MCF 10A (cell line): ENCODE measurements at regions not wholly inside any gene's neighbourhood (a gene's known extent, or its start where the extent isn't known, plus 50 kb on each side); places are given as distances from the start of the nearest gene placed in this dataset.

Experiments
- BruUV-seq: library from RNA; stranded (reverse); fragments of 400-500 nt; replicated peaks from 2 replicates; lab custom pipeline; 2021; lab: Mats Ljungman, UMichigan
- CTCF ChIA-PET: fragments of 300-600 bp; sonication (Branson Sonifier 250); formaldehyde crosslinking; extraction: SDS; loops from one replicate; lab custom pipeline; 2021; ENCODE audit warnings: antibody characterized with exemption, inconsistent platforms; lab: Yijun Ruan, JAX
- POLR2A ChIA-PET: fragments of 300-600, 350-650 bp; sonication (Branson Sonifier 250); formaldehyde crosslinking; extraction: SDS; loops from one replicate; lab custom pipeline; 2020; ENCODE audit warnings: antibody characterized with exemption, inconsistent platforms; lab: Yijun Ruan, JAX
- DNase-seq: peaks from one replicate; pipeline ENCODE4 v3.0.0-alpha.2; 2018; ENCODE audit not compliant: unreplicated experiment
- H3K27ac Mint-ChIP-seq: one replicate; pipeline ENCODE4 v1.8.0; 2022; ENCODE audit warnings: mild to moderate bottlenecking, low read depth, mixed read lengths; ENCODE audit not compliant: unreplicated experiment
- H3K27me3 Mint-ChIP-seq: one replicate; pipeline ENCODE4 v1.8.0; 2022; ENCODE audit warnings: mixed read lengths; ENCODE audit not compliant: insufficient read depth, unreplicated experiment
- H3K36me3 Mint-ChIP-seq: one replicate; pipeline ENCODE4 v1.8.0; 2022; ENCODE audit warnings: mild to moderate bottlenecking, moderate library complexity, mixed read lengths; ENCODE audit not compliant: insufficient read depth, unreplicated experiment
- H3K4me1 Mint-ChIP-seq: one replicate; pipeline ENCODE4 v1.8.0; 2022; ENCODE audit warnings: mixed read lengths; ENCODE audit not compliant: insufficient read depth, unreplicated experiment
- H3K4me3 Mint-ChIP-seq: one replicate; pipeline ENCODE4 v1.8.0; 2022; ENCODE audit warnings: mild to moderate bottlenecking, moderate library complexity, mixed read lengths; ENCODE audit not compliant: unreplicated experiment
- H3K9me3 Mint-ChIP-seq: one replicate; pipeline ENCODE4 v1.8.0; 2022; ENCODE audit warnings: mixed read lengths; ENCODE audit not compliant: unreplicated experiment
- CTCF ChIP-seq: fragments of 200-600 bp; IDR thresholded peaks from one replicate; pipeline ENCODE4 v1.8.0; 2022; ENCODE audit warnings: antibody characterized with exemption, mild to moderate bottlenecking; ENCODE audit not compliant: unreplicated experiment
- intact Hi-C: fragments of 100-400 bp; cut with micrococcal nuclease; formaldehyde crosslinking; loops from 2 replicates; pipeline ENCODE4 v1.14.1; 2022

DNA sequence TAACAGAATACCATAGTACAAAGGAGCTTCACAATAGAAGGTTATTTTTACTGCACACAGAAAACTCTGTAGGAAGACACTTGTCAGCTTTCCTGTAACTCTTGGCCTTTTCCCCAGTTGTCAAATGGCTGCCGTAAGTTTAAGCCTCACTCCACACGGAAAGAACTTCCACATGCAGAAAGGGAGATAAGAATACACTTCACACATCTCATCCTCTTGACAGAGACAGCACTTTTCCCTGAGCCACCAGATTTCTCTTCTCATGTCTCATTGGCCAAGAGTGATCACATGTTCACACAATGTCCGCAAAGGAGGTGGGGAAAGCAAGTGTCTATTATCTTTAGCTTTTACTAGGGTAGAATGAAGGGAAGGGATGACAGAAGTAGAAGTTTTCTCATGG lies 540.7 kb downstream of the HAO1 start:
- Mint-ChIP-seq H3K27me3 (no peaks in the 10 kb centered on the region), H3K27ac (no peak overlapping the region), H3K36me3 (no peaks in the 10 kb centered on the region), H3K4me1 (no peaks in the 10 kb centered on the region), H3K4me3 (no peak overlapping the region), H3K9me3 (no peaks in the 10 kb centered on the region)
- POLR2A ChIA-PET: interaction anchor here (1.0 kb wide), 1 partner anchor 12 kb away, joined by 3 read pairs; no protein-coding TSS in a partner anchor
- CTCF ChIA-PET: interaction anchor here (0.7 to 1.6 kb wide), 2 partner anchors 28 to 286 kb away, joined by 3 read pairs; no protein-coding TSS in a partner anchor
- DNase-seq: no peak
- no TSS peak for BruUV-seq
- TF ChIP-seq CTCF: no peak
- intact Hi-C loops: no loop called here

DNA sequence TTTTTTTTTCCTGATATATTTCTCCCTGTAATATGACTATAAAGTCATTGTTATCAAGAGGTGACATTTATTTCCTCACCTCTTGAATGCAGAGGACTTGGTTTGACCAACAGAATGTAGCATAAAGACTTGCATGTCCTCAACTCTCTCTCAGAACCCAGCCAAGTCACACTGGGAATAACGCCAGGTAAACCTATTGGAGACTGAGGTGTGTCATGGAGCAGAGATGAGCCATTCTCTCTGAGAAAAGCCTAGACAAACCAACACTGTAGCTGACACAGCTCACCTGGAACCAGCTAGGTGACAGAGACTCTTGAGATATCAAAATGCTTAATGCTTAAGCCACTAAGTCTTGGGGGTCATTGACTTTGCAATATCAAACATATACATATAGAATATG lies 533.6 kb downstream of the HAO1 start:
- BruUV-seq: no TSS peak
- H3K4me3 Mint-ChIP-seq: no peak overlapping the region
- no peaks in the 10 kb centered on the region for H3K36me3 Mint-ChIP-seq
- ChIA-PET POLR2A (interaction anchor here (0.6 kb wide), 2 partner anchors 117 to 446 kb away, joined by 3 read pairs; no protein-coding TSS in a partner anchor), CTCF (interaction anchor here (0.6 kb wide), 1 partner anchor 251 kb away, joined by 3 read pairs; no protein-coding TSS in a partner anchor)
- no peak overlapping the region for H3K27ac Mint-ChIP-seq
- H3K9me3 Mint-ChIP-seq: peaks cover 4% of the 10 kb centered on the region
- H3K4me1 Mint-ChIP-seq: peaks cover 22% of the 10 kb centered on the region
- DNase-seq: peak; percentile 26
- no peak for TF ChIP-seq CTCF
- intact Hi-C loops: no loop called here
- no peaks in the 10 kb centered on the region for H3K27me3 Mint-ChIP-seq

- POLR2A ChIA-PET: interaction anchor here (0.6 to 1.0 kb wide), 8 partner anchors 10 to 759 kb away, joined by 3 to 4 read pairs (median 4); no protein-coding TSS in a partner anchor
- no peaks in the 10 kb centered on the region for H3K36me3 Mint-ChIP-seq
- peaks cover 4% of the 10 kb centered on the region for H3K9me3 Mint-ChIP-seq
- no peaks in the 10 kb centered on the region for H3K27me3 Mint-ChIP-seq
- no TSS peak for BruUV-seq
- TF ChIP-seq CTCF: no peak
- CTCF ChIA-PET: interaction anchor here (0.6 to 1.1 kb wide), 3 partner anchors 248 to 452 kb away, joined by 3 to 5 read pairs (median 3); no protein-coding TSS in a partner anchor
- H3K4me1 Mint-ChIP-seq: peaks cover 37% of the 10 kb centered on the region
- intact Hi-C loops: no loop called here
- peak overlapping the region; percentile 94 for H3K27ac Mint-ChIP-seq
- peak; percentile 36 for DNase-seq
- H3K4me3 Mint-ChIP-seq: no peak overlapping the region
Observed at GRCh38 chr20:7410150-7410549, 530.1 kb downstream of the HAO1 start.

GRCh38 chr20:7411075-7411474 lies 529.2 kb downstream of the HAO1 start:
- DNase-seq: no peak
- BruUV-seq: no TSS peak
- peaks cover 37% of the 10 kb centered on the region for H3K4me1 Mint-ChIP-seq
- H3K27me3 Mint-ChIP-seq: no peaks in the 10 kb centered on the region
- no peak overlapping the region for H3K4me3 Mint-ChIP-seq
- peak overlapping the region; percentile 94 for H3K27ac Mint-ChIP-seq
- CTCF ChIA-PET: interaction anchor here (1.1 kb wide), 1 partner anchor 449 kb away, joined by 3 read pairs; no protein-coding TSS in a partner anchor
- H3K9me3 Mint-ChIP-seq: no peaks in the 10 kb centered on the region
- TF ChIP-seq CTCF: no peak
- intact Hi-C loops: no loop called here
- H3K36me3 Mint-ChIP-seq: no peaks in the 10 kb centered on the region
- POLR2A ChIA-PET: interaction anchor here (0.7 to 1.0 kb wide), 3 partner anchors 35 to 430 kb away, joined by 3 read pairs; no protein-coding TSS in a partner anchor
